ENCODE measurements at regions not wholly inside any gene's neighbourhood (a gene's known extent, or its start where the extent isn't known, plus 50 kb on each side); places are given as distances from the start of the nearest gene placed in this dataset.

GRCh38 chr18:61727241-61728193 is 165.3 kb downstream of the RNF152 start:
- DNase-seq (ENCODE audit: low spot score) = no peak
- TF ChIP-seq CTCF (IDR thresholded peaks at IDR 0.05; ENCODE audit: extremely low read depth, missing control alignments) = no peak

- no peak for TF ChIP-seq CTCF (IDR thresholded peaks at IDR 0.05; ENCODE audit: extremely low read depth, missing control alignments)
- DNase-seq (ENCODE audit: low spot score) = no peak
These were observed 168.3 kb downstream of the RNF152 start for GRCh38 chr18:61724532-61724931.

GRCh38 chr18:61722247-61722646 is 170.6 kb downstream of the RNF152 start:
- DNase-seq (ENCODE audit: low spot score) = no peak
- TF ChIP-seq CTCF (IDR thresholded peaks at IDR 0.05; ENCODE audit: extremely low read depth, missing control alignments) = no peak

- no peak for TF ChIP-seq CTCF (IDR thresholded peaks at IDR 0.05; ENCODE audit: extremely low read depth, missing control alignments)
- DNase-seq (ENCODE audit: low spot score) = no peak
These were observed 172.3 kb downstream of the RNF152 start for GRCh38 chr18:61720496-61720895.

GRCh38 chr18:61719671-61720070 is 173.1 kb downstream of the RNF152 start:
- no peak for DNase-seq (ENCODE audit: low spot score)
- TF ChIP-seq CTCF (IDR thresholded peaks at IDR 0.05; ENCODE audit: extremely low read depth, missing control alignments) = no peak

- TF ChIP-seq CTCF (IDR thresholded peaks at IDR 0.05; ENCODE audit: extremely low read depth, missing control alignments) = no peak
- no peak for DNase-seq (ENCODE audit: low spot score)
These were observed 173.9 kb downstream of the RNF152 start for GRCh38 chr18:61718944-61719343.

- DNase-seq (ENCODE audit: low spot score) = no peak
- no peak for TF ChIP-seq CTCF (IDR thresholded peaks at IDR 0.05; ENCODE audit: extremely low read depth, missing control alignments)
These were observed 178.4 kb downstream of the RNF152 start for GRCh38 chr18:61714421-61714820.

Measured in GM20000 (cell line).